WTC11 (cell line): ENCODE measurements at regions not wholly inside any gene's neighbourhood (a gene's known extent, or its start where the extent isn't known, plus 50 kb on each side); places are given as distances from the start of the nearest gene placed in this dataset.

Experiments used
- ATAC-seq: fragments of 200-7000 bp; cut with Tn5 transposase; 2 replicates; pipeline ENCODE4 v1.10.0; 2021; ENCODE audit warnings: mild to moderate bottlenecking, moderate library complexity
- CTCF ChIA-PET: fragments of 300-600 bp; sonication (Branson Sonifier 250); formaldehyde crosslinking; loops from one replicate; lab custom pipeline; 2021; ENCODE audit warnings: antibody characterized with exemption; lab: Charles Lee
- POLR2A ChIA-PET: fragments of 350-600 bp; sonication (Branson Sonifier 250); formaldehyde crosslinking; loops from one replicate; lab custom pipeline; 2021; ENCODE audit warnings: antibody characterized with exemption; lab: Charles Lee
- DNase-seq: peaks from one replicate; pipeline ENCODE4 v3.0.0; 2021; ENCODE audit warnings: low spot score
- H3K27ac Mint-ChIP-seq: 2 replicates; pipeline ENCODE4 v1.8.0; 2021; ENCODE audit warnings: mixed read lengths
- H3K27me3 Mint-ChIP-seq: 2 replicates; pipeline ENCODE4 v1.8.0; 2021; ENCODE audit warnings: low read depth, mild to moderate bottlenecking, moderate library complexity, mixed read lengths
- H3K36me3 Mint-ChIP-seq: 2 replicates; pipeline ENCODE4 v1.8.0; 2021; ENCODE audit warnings: mixed read lengths
- H3K4me1 Mint-ChIP-seq: 2 replicates; pipeline ENCODE4 v1.8.0; 2022; ENCODE audit warnings: mixed read lengths
- H3K4me3 Mint-ChIP-seq: 2 replicates; pipeline ENCODE4 v1.8.0; 2021; ENCODE audit warnings: mild to moderate bottlenecking, moderate library complexity, mixed read lengths
- H3K9me3 Mint-ChIP-seq: 2 replicates; pipeline ENCODE4 v1.8.0; 2021; ENCODE audit warnings: mixed read lengths
- ARID4B ChIP-seq: sonication (generic); formaldehyde crosslinking; IDR thresholded peaks from 2 replicates; pipeline ENCODE4 v1.8.0; 2023; ENCODE audit warnings: missing genetic modification reagents, mild to moderate bottlenecking, borderline replicate concordance
- CREM ChIP-seq: sonication (generic); formaldehyde crosslinking; IDR thresholded peaks from 2 replicates; pipeline ENCODE4 v1.8.1; 2022; ENCODE audit warnings: mild to moderate bottlenecking, missing genetic modification reagents, moderate library complexity
- E2F5 ChIP-seq: sonication (generic); formaldehyde crosslinking; IDR thresholded peaks from 2 replicates; pipeline ENCODE4 v1.8.1; 2022; ENCODE audit warnings: mild to moderate bottlenecking, moderate library complexity, missing genetic modification reagents
- GTF2I ChIP-seq: fragments of 250-450 bp; sonication (Bioruptor Pico); conservative IDR thresholded peaks from 2 replicates; pipeline ENCODE4 v1.4.0; 2021; ENCODE audit warnings: mild to moderate bottlenecking
- IRF2 ChIP-seq: sonication (generic); formaldehyde crosslinking; IDR thresholded peaks from 2 replicates; pipeline ENCODE4 v1.8.0; 2022; ENCODE audit warnings: low read depth, missing genetic modification reagents, borderline replicate concordance
- JUN ChIP-seq: sonication (generic); formaldehyde crosslinking; IDR thresholded peaks from 2 replicates; pipeline ENCODE4 v1.8.0; 2023; ENCODE audit warnings: mild to moderate bottlenecking, missing genetic modification reagents
- MYBL2 ChIP-seq: sonication (generic); formaldehyde crosslinking; IDR thresholded peaks from 2 replicates; pipeline ENCODE4 v1.8.1; 2023; ENCODE audit warnings: mild to moderate bottlenecking, moderate library complexity, missing genetic modification reagents
- NR1H2 ChIP-seq: sonication (generic); formaldehyde crosslinking; IDR thresholded peaks from 2 replicates; pipeline ENCODE4 v1.9.0; 2021; ENCODE audit warnings: mild to moderate bottlenecking, moderate library complexity, missing genetic modification reagents
- NR2C2 ChIP-seq: sonication (generic); formaldehyde crosslinking; IDR thresholded peaks from 2 replicates; pipeline ENCODE4 v1.8.0; 2022; ENCODE audit warnings: mild to moderate bottlenecking, missing genetic modification reagents
- PRDM15 ChIP-seq: sonication (generic); formaldehyde crosslinking; IDR thresholded peaks from 2 replicates; pipeline ENCODE4 v1.8.0; 2022; ENCODE audit warnings: missing genetic modification reagents
- RELA ChIP-seq: sonication (generic); formaldehyde crosslinking; IDR thresholded peaks from 2 replicates; pipeline ENCODE4 v1.8.1; 2022; ENCODE audit warnings: missing genetic modification reagents, mild to moderate bottlenecking, borderline replicate concordance
- SMAD4 ChIP-seq: sonication (generic); formaldehyde crosslinking; IDR thresholded peaks from 2 replicates; pipeline ENCODE4 v1.8.0; 2022; ENCODE audit warnings: mild to moderate bottlenecking, missing genetic modification reagents
- SP1 ChIP-seq: sonication (generic); formaldehyde crosslinking; conservative IDR thresholded peaks from 2 replicates; pipeline ENCODE4 v1.8.1; 2022; ENCODE audit warnings: missing genetic modification reagents
- ZNF512 ChIP-seq: sonication (generic); formaldehyde crosslinking; IDR thresholded peaks from 2 replicates; pipeline ENCODE4 v1.8.1; 2022; ENCODE audit warnings: missing genetic modification reagents, borderline replicate concordance
- TF ChIP-seq, protein P1 (sequence below): sonication (generic); formaldehyde crosslinking; IDR thresholded peaks from 2 replicates; pipeline ENCODE4 v1.8.0; 2022; ENCODE audit warnings: mild to moderate bottlenecking, missing genetic modification reagents
- TF ChIP-seq, protein P2 (sequence below): fragments of 250-450 bp; sonication (Bioruptor Pico); IDR thresholded peaks from 2 replicates; pipeline ENCODE4 v1.8.0; 2021; ENCODE audit warnings: mild to moderate bottlenecking
- TF ChIP-seq, protein P3 (sequence below): sonication (generic); formaldehyde crosslinking; IDR thresholded peaks from 2 replicates; pipeline ENCODE4 v1.8.0; 2022; ENCODE audit warnings: mild to moderate bottlenecking, missing genetic modification reagents
- TF ChIP-seq, protein P4 (sequence below): fragments of 250-450 bp; sonication (Bioruptor Pico); IDR thresholded peaks from 2 replicates; pipeline ENCODE4 v1.9.0; 2021; ENCODE audit warnings: mild to moderate bottlenecking, borderline replicate concordance

GRCh38 chr2:104521247-104521646 is 332.7 kb upstream of the POU3F3 start:
- Mint-ChIP-seq H3K27me3 (no peaks in the 10 kb centered on the region), H3K36me3 (no peaks in the 10 kb centered on the region), H3K27ac (no peak overlapping the region), H3K4me1 (peaks cover 13% of the 10 kb centered on the region), H3K9me3 (peaks cover 13% of the 10 kb centered on the region), H3K4me3 (no peak overlapping the region)
- POLR2A ChIA-PET = no interaction called here
- TF ChIP-seq MYBL2 (CRISPR knock-in tag) (no peak), E2F5 (CRISPR knock-in tag) (no peak), ZNF512 (no peak), NR1H2 (CRISPR knock-in tag) (no peak), SP1 (CRISPR knock-in tag) (no peak), ARID4B (CRISPR knock-in tag) (no peak), IRF2 (CRISPR knock-in tag) (no peak), PRDM15 (no peak), CREM (CRISPR knock-in tag) (no peak), NR2C2 (CRISPR knock-in tag) (no peak), JUN (no peak), SMAD4 (no peak), RELA (CRISPR knock-in tag) (no peak), GTF2I (no peak)
- TF ChIP-seq, protein P1, sequence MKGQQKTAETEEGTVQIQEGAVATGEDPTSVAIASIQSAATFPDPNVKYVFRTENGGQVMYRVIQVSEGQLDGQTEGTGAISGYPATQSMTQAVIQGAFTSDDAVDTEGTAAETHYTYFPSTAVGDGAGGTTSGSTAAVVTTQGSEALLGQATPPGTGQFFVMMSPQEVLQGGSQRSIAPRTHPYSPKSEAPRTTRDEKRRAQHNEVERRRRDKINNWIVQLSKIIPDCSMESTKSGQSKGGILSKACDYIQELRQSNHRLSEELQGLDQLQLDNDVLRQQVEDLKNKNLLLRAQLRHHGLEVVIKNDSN (CRISPR knock-in tag) = no peak
- TF ChIP-seq, protein P2, sequence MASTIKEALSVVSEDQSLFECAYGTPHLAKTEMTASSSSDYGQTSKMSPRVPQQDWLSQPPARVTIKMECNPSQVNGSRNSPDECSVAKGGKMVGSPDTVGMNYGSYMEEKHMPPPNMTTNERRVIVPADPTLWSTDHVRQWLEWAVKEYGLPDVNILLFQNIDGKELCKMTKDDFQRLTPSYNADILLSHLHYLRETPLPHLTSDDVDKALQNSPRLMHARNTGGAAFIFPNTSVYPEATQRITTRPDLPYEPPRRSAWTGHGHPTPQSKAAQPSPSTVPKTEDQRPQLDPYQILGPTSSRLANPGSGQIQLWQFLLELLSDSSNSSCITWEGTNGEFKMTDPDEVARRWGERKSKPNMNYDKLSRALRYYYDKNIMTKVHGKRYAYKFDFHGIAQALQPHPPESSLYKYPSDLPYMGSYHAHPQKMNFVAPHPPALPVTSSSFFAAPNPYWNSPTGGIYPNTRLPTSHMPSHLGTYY (CRISPR knock-in tag) = no peak
- TF ChIP-seq, protein P3, sequence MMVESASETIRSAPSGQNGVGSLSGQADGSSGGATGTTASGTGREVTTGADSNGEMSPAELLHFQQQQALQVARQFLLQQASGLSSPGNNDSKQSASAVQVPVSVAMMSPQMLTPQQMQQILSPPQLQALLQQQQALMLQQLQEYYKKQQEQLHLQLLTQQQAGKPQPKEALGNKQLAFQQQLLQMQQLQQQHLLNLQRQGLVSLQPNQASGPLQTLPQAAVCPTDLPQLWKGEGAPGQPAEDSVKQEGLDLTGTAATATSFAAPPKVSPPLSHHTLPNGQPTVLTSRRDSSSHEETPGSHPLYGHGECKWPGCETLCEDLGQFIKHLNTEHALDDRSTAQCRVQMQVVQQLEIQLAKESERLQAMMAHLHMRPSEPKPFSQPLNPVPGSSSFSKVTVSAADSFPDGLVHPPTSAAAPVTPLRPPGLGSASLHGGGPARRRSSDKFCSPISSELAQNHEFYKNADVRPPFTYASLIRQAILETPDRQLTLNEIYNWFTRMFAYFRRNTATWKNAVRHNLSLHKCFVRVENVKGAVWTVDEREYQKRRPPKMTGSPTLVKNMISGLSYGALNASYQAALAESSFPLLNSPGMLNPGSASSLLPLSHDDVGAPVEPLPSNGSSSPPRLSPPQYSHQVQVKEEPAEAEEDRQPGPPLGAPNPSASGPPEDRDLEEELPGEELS (CRISPR knock-in tag) = no peak
- TF ChIP-seq, protein P4, sequence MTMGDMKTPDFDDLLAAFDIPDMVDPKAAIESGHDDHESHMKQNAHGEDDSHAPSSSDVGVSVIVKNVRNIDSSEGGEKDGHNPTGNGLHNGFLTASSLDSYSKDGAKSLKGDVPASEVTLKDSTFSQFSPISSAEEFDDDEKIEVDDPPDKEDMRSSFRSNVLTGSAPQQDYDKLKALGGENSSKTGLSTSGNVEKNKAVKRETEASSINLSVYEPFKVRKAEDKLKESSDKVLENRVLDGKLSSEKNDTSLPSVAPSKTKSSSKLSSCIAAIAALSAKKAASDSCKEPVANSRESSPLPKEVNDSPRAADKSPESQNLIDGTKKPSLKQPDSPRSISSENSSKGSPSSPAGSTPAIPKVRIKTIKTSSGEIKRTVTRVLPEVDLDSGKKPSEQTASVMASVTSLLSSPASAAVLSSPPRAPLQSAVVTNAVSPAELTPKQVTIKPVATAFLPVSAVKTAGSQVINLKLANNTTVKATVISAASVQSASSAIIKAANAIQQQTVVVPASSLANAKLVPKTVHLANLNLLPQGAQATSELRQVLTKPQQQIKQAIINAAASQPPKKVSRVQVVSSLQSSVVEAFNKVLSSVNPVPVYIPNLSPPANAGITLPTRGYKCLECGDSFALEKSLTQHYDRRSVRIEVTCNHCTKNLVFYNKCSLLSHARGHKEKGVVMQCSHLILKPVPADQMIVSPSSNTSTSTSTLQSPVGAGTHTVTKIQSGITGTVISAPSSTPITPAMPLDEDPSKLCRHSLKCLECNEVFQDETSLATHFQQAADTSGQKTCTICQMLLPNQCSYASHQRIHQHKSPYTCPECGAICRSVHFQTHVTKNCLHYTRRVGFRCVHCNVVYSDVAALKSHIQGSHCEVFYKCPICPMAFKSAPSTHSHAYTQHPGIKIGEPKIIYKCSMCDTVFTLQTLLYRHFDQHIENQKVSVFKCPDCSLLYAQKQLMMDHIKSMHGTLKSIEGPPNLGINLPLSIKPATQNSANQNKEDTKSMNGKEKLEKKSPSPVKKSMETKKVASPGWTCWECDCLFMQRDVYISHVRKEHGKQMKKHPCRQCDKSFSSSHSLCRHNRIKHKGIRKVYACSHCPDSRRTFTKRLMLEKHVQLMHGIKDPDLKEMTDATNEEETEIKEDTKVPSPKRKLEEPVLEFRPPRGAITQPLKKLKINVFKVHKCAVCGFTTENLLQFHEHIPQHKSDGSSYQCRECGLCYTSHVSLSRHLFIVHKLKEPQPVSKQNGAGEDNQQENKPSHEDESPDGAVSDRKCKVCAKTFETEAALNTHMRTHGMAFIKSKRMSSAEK (CRISPR knock-in tag) = no peak
- DNase-seq = peak; percentile 51
- CTCF ChIA-PET = interaction anchor here (0.6 to 1.2 kb wide), 18 partner anchors 13 to 1359 kb away, joined by 3 to 6 read pairs (median 3); no protein-coding TSS in a partner anchor
- peak; percentile 99 for ATAC-seq
